Ovary (tissue), 7 donors: ENCODE measurements at regions not wholly inside any gene's neighbourhood (a gene's known extent, or its start where the extent isn't known, plus 50 kb on each side); places are given as distances from the start of the nearest gene placed in this dataset.

Experiments
- DNase-seq, 5 donors: peaks; one replicate each; pipeline ENCODE4 v3.0.0-alpha.2; 2019 to 2020
- H3K27ac ChIP-seq, 2 donors: fragments of 200-600 bp; one replicate each; pipeline versions ENCODE4 v1.5.1 to v1.8.0; 2019 to 2022
- H3K27me3 ChIP-seq: fragments of 200-600 bp; one replicate; pipeline ENCODE4 v1.8.0; 2022
- H3K36me3 ChIP-seq: fragments of 200-600 bp; sonication (generic); one replicate; pipeline ENCODE4 v1.5.1; 2019
- H3K4me1 ChIP-seq: one replicate; pipeline ENCODE4 v1.8.1; 2013; ENCODE audit warnings: mild to moderate bottlenecking, moderate library complexity; ENCODE audit not compliant: insufficient read depth
- H3K4me3 ChIP-seq: fragments of 200-600 bp; sonication (generic); one replicate; pipeline ENCODE4 v1.5.1; 2017
- H3K9me3 ChIP-seq, 2 donors: fragments of 200-600 bp in 1 of 2; sonication (generic) in 1 of 2; one replicate each; pipeline versions ENCODE4 v1.5.1 to v1.8.1; 2013 to 2019; ENCODE audit warnings: mild to moderate bottlenecking in 1 of 2, moderate library complexity in 1 of 2
- CTCF ChIP-seq, 3 donors: fragments of 450-650 bp in 2 of 3; fragments of 200-600 bp in 1 of 3; IDR thresholded peaks; one replicate each; pipeline versions ENCODE4 v1.5.1 to v1.8.0; 2016 to 2022; ENCODE audit warnings: antibody characterized with exemption in 3 of 3, mild to moderate bottlenecking in 1 of 3
- EP300 ChIP-seq: sonication (generic); formaldehyde crosslinking; IDR thresholded peaks from one replicate; pipeline ENCODE4 v1.6.1; 2017; ENCODE audit warnings: antibody characterized with exemption
- POLR2A ChIP-seq: fragments of 450-650 bp; IDR thresholded peaks from one replicate; pipeline ENCODE4 v1.6.1; 2017; ENCODE audit warnings: antibody characterized with exemption, mild to moderate bottlenecking, moderate library complexity
- WGBS, 3 donors: extraction: QIAGEN DNeasy Blood & Tissue Kit in 1 of 3; methylation state at CpG; one replicate each; pipeline versions ENCODE4 v1.1.5 to v1.1.7; 2013 to 2017; 5-methylcytosine and 5-hydroxymethylcytosine counted together
- intact Hi-C, 4 donors: fragments of 100-400 bp; cut with DNase I; formaldehyde crosslinking; loops; one replicate each; pipeline versions ENCODE4 v1.11.0 to v1.15.1; 2022 to 2023
- donor health status: DM: no; HTN: no; CAD: no; lungs with moderate emphysema.
- donor health status: DM: no; HTN: no; CAD: no.
- donor health status: Bipolar disorder and iron deficiency.
- donor health status: DM: no; HTN: no; CAD: no.
- donor health status: DM: yes; HTN: yes; CAD: no.

DNA sequence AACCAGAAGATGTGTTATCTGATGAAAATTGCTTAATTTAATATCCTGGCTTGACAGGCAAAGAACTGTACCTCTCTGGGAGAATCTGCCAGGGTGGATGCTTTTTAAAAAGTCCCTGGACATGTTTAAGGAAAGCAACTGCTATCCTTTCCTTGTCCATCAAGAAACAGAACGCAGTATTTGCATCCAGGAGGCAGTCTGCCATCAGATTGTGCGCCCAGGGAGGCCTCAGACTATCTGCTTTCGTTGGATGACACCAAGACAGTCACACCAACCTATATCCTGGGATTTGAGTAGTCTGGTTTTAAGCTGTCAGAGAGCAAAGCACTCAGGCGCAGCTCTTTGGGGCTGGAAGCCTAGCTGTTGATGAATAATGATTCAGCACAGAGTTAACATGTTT, 121.9 kb downstream of the TBX5 start:
- H3K27ac ChIP-seq, result no peak overlapping the region
- no peaks in the 10 kb centered on the region for H3K36me3 ChIP-seq
- no peak for TF ChIP-seq POLR2A
- no peak for TF ChIP-seq CTCF (IDR thresholded peaks at IDR 0.05)
- TF ChIP-seq EP300, result no peak
- DNase-seq, result no peak
- no peak overlapping the region for H3K4me3 ChIP-seq
- no peaks in the 10 kb centered on the region for H3K27me3 ChIP-seq
- intact Hi-C loops, result no loop called here
- 57 to 71% (median 63%) methylated on average over 4 of the region's 4 CpGs for WGBS, 3 donors
- no peaks in the 10 kb centered on the region for H3K9me3 ChIP-seq
- H3K4me1 ChIP-seq, result no peaks in the 10 kb centered on the region

DNA sequence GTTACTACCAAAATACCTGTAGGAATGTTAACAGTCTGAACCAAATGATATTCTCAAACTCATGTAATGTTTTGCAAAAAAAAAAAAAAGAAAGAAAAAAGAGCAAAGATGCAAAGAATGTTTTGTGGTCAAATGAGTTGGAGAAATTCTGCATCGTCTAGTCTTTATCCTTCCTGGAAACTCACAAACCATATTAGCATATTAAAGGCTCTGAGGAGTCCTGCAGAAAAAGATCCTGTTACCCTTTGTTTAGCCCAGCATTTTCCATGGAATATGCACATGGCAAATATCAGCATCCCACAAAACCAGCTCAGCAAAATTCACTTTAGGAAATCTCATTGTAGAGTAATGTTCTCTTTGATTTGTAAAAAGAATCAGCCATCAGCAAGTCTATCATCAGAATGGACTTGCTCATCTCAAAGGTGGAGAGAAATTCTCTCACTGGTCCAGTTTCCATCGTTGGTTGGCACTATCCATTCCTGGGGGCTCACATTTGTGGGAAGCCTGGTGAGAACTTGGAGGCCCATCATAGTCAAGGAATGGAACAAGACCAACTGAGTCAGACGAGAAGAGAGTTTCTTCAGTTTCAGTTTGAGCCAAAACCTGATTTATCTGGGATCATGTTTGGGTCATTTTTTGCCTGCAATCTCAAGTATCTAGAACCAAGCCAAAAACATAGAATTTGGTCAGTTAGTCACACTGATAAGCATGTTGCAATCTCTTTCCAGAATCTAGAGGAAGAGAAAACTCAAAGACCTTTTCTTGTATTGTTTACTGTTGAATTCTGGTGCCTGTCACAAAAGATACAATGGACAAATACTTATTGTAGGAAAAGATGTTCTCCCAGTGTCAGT, 129.8 kb downstream of the TBX5 start:
- H3K4me3 ChIP-seq, result no peak overlapping the region
- H3K4me1 ChIP-seq, result no peaks in the 10 kb centered on the region
- H3K27me3 ChIP-seq, result no peaks in the 10 kb centered on the region
- no peaks in the 10 kb centered on the region for H3K36me3 ChIP-seq
- intact Hi-C loops, result no loop called here
- no peak overlapping the region for H3K27ac ChIP-seq
- WGBS, 3 donors, result 31 to 33% (median 33%) methylated on average over 3 of the region's 3 CpGs
- DNase-seq, result no peak
- no peaks in the 10 kb centered on the region for H3K9me3 ChIP-seq
- TF ChIP-seq POLR2A, result no peak
- no peak for TF ChIP-seq CTCF (IDR thresholded peaks at IDR 0.05)
- no peak for TF ChIP-seq EP300

- no peak overlapping the region for H3K4me3 ChIP-seq
- no peak overlapping the region for H3K27ac ChIP-seq
- TF ChIP-seq POLR2A (no peak), CTCF (IDR thresholded peaks at IDR 0.05) (no peak), EP300 (no peak)
- intact Hi-C loops, result no loop called here
- H3K4me1 ChIP-seq, result no peaks in the 10 kb centered on the region
- H3K36me3 ChIP-seq, result no peaks in the 10 kb centered on the region
- WGBS, 3 donors, result 49 to 61% (median 51%) methylated on average over 4 of the region's 4 CpGs
- no peaks in the 10 kb centered on the region for H3K9me3 ChIP-seq
- H3K27me3 ChIP-seq, result no peaks in the 10 kb centered on the region
- DNase-seq, result no peak
Observed at GRCh38 chr12:114275086-114275485, 130.9 kb downstream of the TBX5 start.

DNA sequence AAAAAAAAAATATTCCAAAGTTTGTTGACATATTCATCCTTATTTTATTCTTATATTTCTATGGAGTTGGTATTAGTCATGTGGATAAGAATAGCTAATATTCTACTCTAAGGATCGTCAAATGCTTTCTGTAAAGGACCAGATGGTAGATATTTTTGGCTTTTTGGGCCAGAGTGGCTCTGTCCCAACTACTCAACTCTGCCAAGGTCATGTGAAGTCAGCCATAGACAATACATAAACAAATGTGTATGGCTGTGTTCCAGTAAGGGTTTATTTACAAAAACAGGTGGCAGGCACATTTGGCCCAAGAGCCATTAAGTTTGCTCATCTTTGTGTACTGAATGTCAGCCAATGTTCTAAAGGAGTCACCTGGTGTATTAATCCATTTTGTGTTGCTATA, 131.8 kb downstream of the TBX5 start:
- no peak overlapping the region for H3K4me3 ChIP-seq
- no peaks in the 10 kb centered on the region for H3K4me1 ChIP-seq
- 0 to 12% (median 7%) methylated on average over 1 of the region's 1 CpG for WGBS, 3 donors
- no peaks in the 10 kb centered on the region for H3K27me3 ChIP-seq
- no peaks in the 10 kb centered on the region for H3K36me3 ChIP-seq
- no peak overlapping the region for H3K27ac ChIP-seq
- TF ChIP-seq CTCF (IDR thresholded peaks at IDR 0.05) (no peak), EP300 (no peak), POLR2A (no peak)
- intact Hi-C loops, result no loop called here
- no peak for DNase-seq
- H3K9me3 ChIP-seq, result no peaks in the 10 kb centered on the region
